ENCODE measurements at regions not wholly inside any gene's neighbourhood (a gene's known extent, or its start where the extent isn't known, plus 50 kb on each side); places are given as distances from the start of the nearest gene placed in this dataset.

DNA sequence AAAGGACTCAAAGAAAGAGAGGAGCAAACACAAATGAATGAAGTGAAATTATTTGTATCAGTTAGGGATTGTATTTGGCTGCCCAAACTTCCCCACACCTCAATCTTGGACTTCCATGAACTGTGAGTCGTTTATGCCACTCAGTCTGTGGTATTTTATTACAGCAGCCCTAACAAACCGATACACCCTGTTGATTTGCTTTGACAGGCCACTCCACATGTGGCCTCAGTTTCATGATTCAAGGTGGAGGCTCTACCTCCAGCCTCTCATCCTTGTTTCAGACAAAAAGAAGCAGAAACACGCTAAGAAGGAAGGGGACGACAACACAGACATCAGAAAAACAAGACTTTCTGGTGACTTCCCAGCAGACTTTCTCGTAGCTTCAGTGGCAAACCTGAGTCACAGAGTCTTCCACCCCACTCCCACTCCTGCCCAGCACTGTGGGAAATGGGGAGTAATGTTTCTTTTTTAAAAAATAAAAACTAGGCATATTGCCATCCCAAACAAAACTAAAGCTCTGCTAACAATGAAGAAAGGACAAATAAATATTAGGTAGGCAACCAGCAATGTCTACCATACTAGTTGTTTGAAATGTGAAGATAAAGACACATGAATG, 52.2 kb upstream of the ABCA1 start:
- no peak for DNase-seq
- no peaks in the 10 kb centered on the region for H3K9me3 ChIP-seq (ENCODE audit: severe bottlenecking)
- H3K27ac ChIP-seq: no peak overlapping the region
- H3K4me3 ChIP-seq (ENCODE audit: low read depth, low read length): no peak overlapping the region
- H3K36me3 ChIP-seq: no peaks in the 10 kb centered on the region
- TF ChIP-seq, protein P1, sequence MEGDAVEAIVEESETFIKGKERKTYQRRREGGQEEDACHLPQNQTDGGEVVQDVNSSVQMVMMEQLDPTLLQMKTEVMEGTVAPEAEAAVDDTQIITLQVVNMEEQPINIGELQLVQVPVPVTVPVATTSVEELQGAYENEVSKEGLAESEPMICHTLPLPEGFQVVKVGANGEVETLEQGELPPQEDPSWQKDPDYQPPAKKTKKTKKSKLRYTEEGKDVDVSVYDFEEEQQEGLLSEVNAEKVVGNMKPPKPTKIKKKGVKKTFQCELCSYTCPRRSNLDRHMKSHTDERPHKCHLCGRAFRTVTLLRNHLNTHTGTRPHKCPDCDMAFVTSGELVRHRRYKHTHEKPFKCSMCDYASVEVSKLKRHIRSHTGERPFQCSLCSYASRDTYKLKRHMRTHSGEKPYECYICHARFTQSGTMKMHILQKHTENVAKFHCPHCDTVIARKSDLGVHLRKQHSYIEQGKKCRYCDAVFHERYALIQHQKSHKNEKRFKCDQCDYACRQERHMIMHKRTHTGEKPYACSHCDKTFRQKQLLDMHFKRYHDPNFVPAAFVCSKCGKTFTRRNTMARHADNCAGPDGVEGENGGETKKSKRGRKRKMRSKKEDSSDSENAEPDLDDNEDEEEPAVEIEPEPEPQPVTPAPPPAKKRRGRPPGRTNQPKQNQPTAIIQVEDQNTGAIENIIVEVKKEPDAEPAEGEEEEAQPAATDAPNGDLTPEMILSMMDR (IDR thresholded peaks at IDR 0.05; ENCODE audit: low read depth, low read length): no peak
- H3K27me3 ChIP-seq (ENCODE audit: insufficient read depth, low read depth, severe bottlenecking): no peaks in the 10 kb centered on the region

DNA sequence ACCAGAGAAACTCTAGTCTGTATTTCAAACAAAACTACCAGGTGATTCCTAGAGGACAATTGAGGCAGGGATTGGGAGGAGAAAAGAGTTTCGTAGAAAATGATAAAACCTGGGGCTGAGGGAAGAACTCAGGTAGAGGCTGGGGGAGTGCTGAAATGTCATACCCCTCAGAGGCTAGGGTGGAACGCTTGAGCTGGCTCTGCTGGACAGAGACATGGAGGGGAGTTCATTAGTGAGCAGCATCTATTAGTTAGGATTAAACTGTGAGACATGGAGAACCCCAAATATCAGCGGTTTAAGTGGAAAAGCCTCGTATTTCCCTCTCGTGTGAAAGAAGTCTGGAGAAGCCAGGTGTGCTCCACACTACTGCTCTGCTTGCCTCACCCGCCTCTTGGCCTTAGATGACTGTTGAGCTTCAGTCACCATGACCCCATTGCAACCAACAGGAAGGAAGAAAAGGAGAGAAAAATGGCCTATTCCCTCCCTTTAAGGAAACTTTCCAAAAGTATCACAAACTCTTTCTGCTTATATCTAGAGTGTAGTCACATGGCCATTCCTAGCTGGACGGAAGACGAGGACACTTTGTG, 53.7 kb upstream of the ABCA1 start:
- no peak for DNase-seq
- TF ChIP-seq, protein P1 (IDR thresholded peaks at IDR 0.05; ENCODE audit: low read depth, low read length): no peak
- no peak overlapping the region for H3K4me3 ChIP-seq (ENCODE audit: low read depth, low read length)

DNA sequence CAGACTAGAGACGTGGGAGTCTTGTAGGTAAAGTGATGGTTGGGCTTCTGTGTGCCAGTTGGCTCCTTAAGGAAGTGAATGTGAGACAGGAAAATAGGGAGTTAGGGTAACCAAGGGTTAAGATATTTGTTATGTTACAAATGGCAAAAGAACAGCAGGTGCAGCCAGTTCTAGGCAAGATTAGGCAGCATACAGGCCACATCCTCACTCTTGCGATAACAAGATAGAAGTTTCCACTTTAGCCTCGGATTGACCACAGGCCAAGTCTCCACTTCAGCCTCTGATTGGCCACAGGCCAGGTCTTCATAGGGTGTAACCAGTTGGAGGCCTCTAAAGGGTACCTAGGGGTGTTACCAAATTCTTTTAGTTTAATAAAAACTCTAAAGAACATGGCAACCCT, 54.6 kb upstream of the ABCA1 start:
- no peak overlapping the region for H3K4me3 ChIP-seq (ENCODE audit: low read depth, low read length)

More for the DNA sequence above, 53.7 kb upstream of the ABCA1 start:
- H3K27me3 ChIP-seq (ENCODE audit: insufficient read depth, low read depth, severe bottlenecking): no peaks in the 10 kb centered on the region
- H3K27ac ChIP-seq: no peak overlapping the region
- no peaks in the 10 kb centered on the region for H3K9me3 ChIP-seq (ENCODE audit: severe bottlenecking)
- no peaks in the 10 kb centered on the region for H3K36me3 ChIP-seq

DNA sequence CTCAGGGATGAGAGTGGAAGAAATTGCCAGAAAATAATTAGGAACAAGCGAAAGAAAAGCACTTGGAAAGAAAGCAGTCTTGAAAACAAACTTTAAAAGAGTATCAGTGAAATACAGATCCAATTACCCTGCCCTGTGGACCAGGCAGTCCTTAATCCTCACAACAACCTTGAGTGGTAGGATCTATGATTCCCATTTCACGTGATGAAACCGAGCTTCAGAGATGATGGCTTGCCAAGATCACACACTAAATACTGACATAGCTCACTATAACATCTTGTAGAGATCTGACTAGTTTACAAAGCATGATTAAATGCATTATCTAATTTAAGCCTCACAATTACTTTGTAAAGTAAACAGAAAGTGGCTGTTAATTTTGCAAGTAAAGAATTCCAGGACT, 55.5 kb upstream of the ABCA1 start:
- no peak for DNase-seq
- H3K9me3 ChIP-seq (ENCODE audit: severe bottlenecking): no peaks in the 10 kb centered on the region
- no peaks in the 10 kb centered on the region for H3K36me3 ChIP-seq
- TF ChIP-seq, protein P1 (IDR thresholded peaks at IDR 0.05; ENCODE audit: low read depth, low read length): no peak
- H3K4me3 ChIP-seq (ENCODE audit: low read depth, low read length): no peak overlapping the region
- H3K27ac ChIP-seq: no peak overlapping the region
- H3K27me3 ChIP-seq (ENCODE audit: insufficient read depth, low read depth, severe bottlenecking): no peaks in the 10 kb centered on the region

More for the DNA sequence above, 54.6 kb upstream of the ABCA1 start:
- TF ChIP-seq, protein P1 (IDR thresholded peaks at IDR 0.05; ENCODE audit: low read depth, low read length): no peak
- DNase-seq: no peak
- Histone ChIP-seq H3K36me3 (no peaks in the 10 kb centered on the region), H3K27ac (no peak overlapping the region), H3K9me3 (ENCODE audit: severe bottlenecking) (no peaks in the 10 kb centered on the region), H3K27me3 (ENCODE audit: insufficient read depth, low read depth, severe bottlenecking) (no peaks in the 10 kb centered on the region)

DNA sequence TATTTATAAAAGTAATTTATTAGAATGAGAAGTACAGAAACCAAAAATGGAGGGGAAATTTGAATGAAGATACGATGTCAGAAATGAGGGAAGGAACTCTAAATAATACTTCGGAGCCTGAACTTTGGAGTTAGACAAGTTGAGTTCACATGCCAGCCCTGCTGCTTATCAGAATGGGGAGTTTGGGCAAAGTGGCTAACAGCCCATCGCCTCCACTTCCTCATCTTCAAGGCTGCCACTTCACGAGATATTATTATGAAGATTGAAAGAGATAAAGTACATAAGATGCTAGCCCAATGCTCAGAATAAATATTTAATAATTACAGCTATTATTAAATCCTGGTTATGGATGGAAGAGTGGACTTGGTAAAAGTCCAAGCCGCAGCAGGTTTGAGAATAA, 56.2 kb upstream of the ABCA1 start:
- Histone ChIP-seq H3K9me3 (ENCODE audit: severe bottlenecking) (no peaks in the 10 kb centered on the region), H3K27me3 (ENCODE audit: insufficient read depth, low read depth, severe bottlenecking) (no peaks in the 10 kb centered on the region), H3K27ac (no peak overlapping the region), H3K4me3 (ENCODE audit: low read depth, low read length) (no peak overlapping the region), H3K36me3 (no peaks in the 10 kb centered on the region)
- no peak for DNase-seq
- TF ChIP-seq, protein P1 (IDR thresholded peaks at IDR 0.05; ENCODE audit: low read depth, low read length): no peak

DNA sequence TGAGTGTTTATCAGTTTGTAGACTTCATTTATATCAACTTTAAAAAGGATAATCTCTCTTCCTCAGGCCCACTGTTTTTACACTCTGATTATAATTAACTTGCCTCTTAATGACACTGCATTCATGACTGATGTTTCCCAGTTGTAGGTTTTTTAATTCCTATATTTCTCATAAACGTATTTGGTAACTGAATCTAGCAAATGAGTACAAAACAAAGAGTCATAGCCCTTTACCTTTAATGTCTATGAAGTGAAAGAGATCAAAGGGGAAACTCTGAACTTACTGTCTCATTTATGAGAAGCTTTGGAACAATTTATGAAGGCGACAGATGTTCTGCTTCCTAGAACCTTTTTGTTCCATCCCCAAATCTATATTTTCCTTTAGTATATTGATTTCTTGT, 56.6 kb upstream of the ABCA1 start:
- H3K36me3 ChIP-seq: no peaks in the 10 kb centered on the region
- no peak overlapping the region for H3K27ac ChIP-seq
- H3K4me3 ChIP-seq (ENCODE audit: low read depth, low read length): no peak overlapping the region
- DNase-seq: no peak
- no peaks in the 10 kb centered on the region for H3K9me3 ChIP-seq (ENCODE audit: severe bottlenecking)
- TF ChIP-seq, protein P1 (IDR thresholded peaks at IDR 0.05; ENCODE audit: low read depth, low read length): no peak
- H3K27me3 ChIP-seq (ENCODE audit: insufficient read depth, low read depth, severe bottlenecking): no peaks in the 10 kb centered on the region
